Prostate gland (tissue), 2 donors: ENCODE measurements at regions not wholly inside any gene's neighbourhood (a gene's known extent, or its start where the extent isn't known, plus 50 kb on each side); places are given as distances from the start of the nearest gene placed in this dataset.
"Not testable (repeated sequence)": the region's sequence is repeated elsewhere in the genome, so short reads cannot be mapped to it uniquely, and the experiment has no call there.

Experiments used
- DNase-seq: peaks from one replicate; pipeline ENCODE4 v3.0.0-alpha.2; 2019; ENCODE audit warnings: low spot score
- H3K27ac ChIP-seq, 2 donors: fragments of 200-600 bp; sonication (generic); 2 replicates each; pipeline ENCODE4 v1.5.1; 2017 to 2019
- H3K27me3 ChIP-seq: fragments of 200-600 bp; sonication (generic); replicated peaks from 2 replicates; pipeline ENCODE4 v1.5.1; 2019; ENCODE audit not compliant: insufficient read depth
- H3K36me3 ChIP-seq, 2 donors: fragments of 200-600 bp; sonication (generic); 1 replicate in 1 of 2; 2 replicates in 1 of 2; pipeline versions ENCODE4 v1.5.1 to v1.8.1; 2017 to 2019
- H3K4me1 ChIP-seq: fragments of 200-600 bp; sonication (generic); replicated peaks from 2 replicates; pipeline ENCODE4 v1.5.1; 2019
- H3K4me3 ChIP-seq, 2 donors: fragments of 200-600 bp; sonication (generic); 2 replicates each; pipeline ENCODE4 v1.5.1; 2017 to 2019
- H3K9me3 ChIP-seq: fragments of 200-600 bp; sonication (generic); 2 replicates; pipeline ENCODE4 v1.5.1; 2017
- POLR2A ChIP-seq: fragments of 450-650 bp; IDR thresholded peaks from one replicate; pipeline ENCODE4 v1.6.1; 2016; ENCODE audit warnings: antibody characterized with exemption, mild to moderate bottlenecking
- POLR2AphosphoS5 ChIP-seq: sonication (generic); formaldehyde crosslinking; IDR thresholded peaks from one replicate; pipeline ENCODE4 v1.6.1; 2017; ENCODE audit warnings: antibody characterized with exemption
- WGBS: methylation state at CpG from one replicate; pipeline ENCODE4 v1.1.5; 2018; 5-methylcytosine and 5-hydroxymethylcytosine counted together
- intact Hi-C: fragments of 100-400 bp; cut with DNase I; formaldehyde crosslinking; loops from one replicate; pipeline ENCODE4 v1.14.2; 2022
- TF ChIP-seq, protein P1 (sequence below), 4 experiments: fragments of 200-600 bp in 2 of 4; fragments of 450-650 bp in 2 of 4; sonication (generic) in 2 of 4; IDR thresholded peaks; 1 replicate in 3 of 4; 2 replicates in 1 of 4; pipeline ENCODE4 v1.5.1; 2016 to 2019; ENCODE audit warnings: antibody characterized with exemption in 4 of 4, mild to moderate bottlenecking in 2 of 4, moderate library complexity in 2 of 4

GRCh38 chrX:96183843-96184242, 500.8 kb upstream of the DIAPH2 start:
- no peak overlapping the region for H3K4me3 ChIP-seq
- 50% methylated on average over 3 of the region's 3 CpGs for WGBS
- no peak overlapping the region for H3K27ac ChIP-seq
- intact Hi-C loops: no loop called here
- H3K4me1 ChIP-seq: no peaks in the 10 kb centered on the region
- TF ChIP-seq POLR2A (no peak), POLR2AphosphoS5 (no peak)
- TF ChIP-seq, protein P1, sequence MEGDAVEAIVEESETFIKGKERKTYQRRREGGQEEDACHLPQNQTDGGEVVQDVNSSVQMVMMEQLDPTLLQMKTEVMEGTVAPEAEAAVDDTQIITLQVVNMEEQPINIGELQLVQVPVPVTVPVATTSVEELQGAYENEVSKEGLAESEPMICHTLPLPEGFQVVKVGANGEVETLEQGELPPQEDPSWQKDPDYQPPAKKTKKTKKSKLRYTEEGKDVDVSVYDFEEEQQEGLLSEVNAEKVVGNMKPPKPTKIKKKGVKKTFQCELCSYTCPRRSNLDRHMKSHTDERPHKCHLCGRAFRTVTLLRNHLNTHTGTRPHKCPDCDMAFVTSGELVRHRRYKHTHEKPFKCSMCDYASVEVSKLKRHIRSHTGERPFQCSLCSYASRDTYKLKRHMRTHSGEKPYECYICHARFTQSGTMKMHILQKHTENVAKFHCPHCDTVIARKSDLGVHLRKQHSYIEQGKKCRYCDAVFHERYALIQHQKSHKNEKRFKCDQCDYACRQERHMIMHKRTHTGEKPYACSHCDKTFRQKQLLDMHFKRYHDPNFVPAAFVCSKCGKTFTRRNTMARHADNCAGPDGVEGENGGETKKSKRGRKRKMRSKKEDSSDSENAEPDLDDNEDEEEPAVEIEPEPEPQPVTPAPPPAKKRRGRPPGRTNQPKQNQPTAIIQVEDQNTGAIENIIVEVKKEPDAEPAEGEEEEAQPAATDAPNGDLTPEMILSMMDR (IDR thresholded peaks at IDR 0.05): no peak
- no peaks in the 10 kb centered on the region for H3K27me3 ChIP-seq
- no peaks in the 10 kb centered on the region for H3K9me3 ChIP-seq
- H3K36me3 ChIP-seq: no peaks in the 10 kb centered on the region
- DNase-seq: no peak

- no peak for DNase-seq
- intact Hi-C loops: no loop called here
- H3K27me3 ChIP-seq: no peaks in the 10 kb centered on the region
Measured at GRCh38 chrX:96204928-96205327, 479.7 kb upstream of the DIAPH2 start.

GRCh38 chrX:96211953-96212352, 472.7 kb upstream of the DIAPH2 start:
- H3K9me3 ChIP-seq: no peaks in the 10 kb centered on the region
- DNase-seq: no peak
- H3K4me3 ChIP-seq: no peak overlapping the region
- intact Hi-C loops: no loop called here
- TF ChIP-seq POLR2AphosphoS5: no peak
- no peak for TF ChIP-seq POLR2A
- TF ChIP-seq, protein P1 (IDR thresholded peaks at IDR 0.05): no peak
- no peaks in the 10 kb centered on the region for H3K4me1 ChIP-seq
- no peaks in the 10 kb centered on the region for H3K36me3 ChIP-seq
- no peaks in the 10 kb centered on the region for H3K27me3 ChIP-seq
- no peak overlapping the region for H3K27ac ChIP-seq

More at GRCh38 chrX:96204928-96205327, 479.7 kb upstream of the DIAPH2 start:
- no peaks in the 10 kb centered on the region for H3K9me3 ChIP-seq
- TF ChIP-seq, protein P1 (IDR thresholded peaks at IDR 0.05): no peak
- TF ChIP-seq POLR2AphosphoS5: no peak
- no peak for TF ChIP-seq POLR2A
- no peak overlapping the region for H3K4me3 ChIP-seq
- no peak overlapping the region for H3K27ac ChIP-seq
- H3K36me3 ChIP-seq: no peaks in the 10 kb centered on the region
- no peaks in the 10 kb centered on the region for H3K4me1 ChIP-seq

GRCh38 chrX:96214681-96215080, 470.0 kb upstream of the DIAPH2 start:
- H3K9me3 ChIP-seq, H3K27me3 ChIP-seq, H3K4me1 ChIP-seq, H3K36me3 ChIP-seq, DNase-seq, H3K27ac ChIP-seq, H3K4me3 ChIP-seq, intact Hi-C loops: not testable (repeated sequence)
- WGBS: 100% methylated on average over 4 of the region's 4 CpGs

GRCh38 chrX:96224279-96224678, 460.4 kb upstream of the DIAPH2 start:
- intact Hi-C loops: no loop called here
- H3K9me3 ChIP-seq: no peaks in the 10 kb centered on the region
- H3K27me3 ChIP-seq: no peaks in the 10 kb centered on the region
- H3K4me3 ChIP-seq: no peak overlapping the region
- H3K27ac ChIP-seq: no peak overlapping the region
- H3K36me3 ChIP-seq: no peaks in the 10 kb centered on the region
- TF ChIP-seq, protein P1 (IDR thresholded peaks at IDR 0.05): no peak
- TF ChIP-seq POLR2A (no peak), POLR2AphosphoS5 (no peak)
- no peak for DNase-seq
- 76% methylated on average over 3 of the region's 3 CpGs for WGBS
- H3K4me1 ChIP-seq: no peaks in the 10 kb centered on the region
